Hematopoietic multipotent progenitor cell treated with erythropoietin and hydrocortisone succinate and interleukin-3 and kit ligand, for 4 days (in vitro differentiated cells): ENCODE measurements at regions not wholly inside any gene's neighbourhood (a gene's known extent, or its start where the extent isn't known, plus 50 kb on each side); places are given as distances from the start of the nearest gene placed in this dataset.
"Not testable (repeated sequence)": the region's sequence is repeated elsewhere in the genome, so short reads cannot be mapped to it uniquely, and the experiment has no call there.

Source experiments
- DNase-seq: peaks from one replicate; pipeline ENCODE4 v3.0.0-alpha.2; 2015

DNA sequence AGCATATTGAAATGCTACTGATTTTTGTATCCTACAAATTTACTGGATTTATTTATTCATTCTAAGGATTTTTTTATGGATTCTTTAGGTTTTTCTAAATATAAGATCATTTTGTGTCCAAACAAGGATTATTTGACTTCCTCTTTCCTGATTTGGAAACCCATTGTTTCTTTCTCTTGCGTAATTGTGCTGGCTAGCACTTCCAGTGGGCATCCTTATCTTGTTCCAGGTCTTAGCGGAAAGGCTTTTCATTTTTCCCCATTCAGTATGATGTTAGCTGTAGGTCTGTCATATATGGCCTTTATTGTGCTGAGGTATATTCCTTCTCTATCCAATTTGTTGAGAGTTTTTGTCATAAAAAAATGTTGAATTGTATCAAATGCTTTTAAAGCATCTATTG, 57.2 kb upstream of the RHOJ start:
- DNase-seq = no peak

DNA sequence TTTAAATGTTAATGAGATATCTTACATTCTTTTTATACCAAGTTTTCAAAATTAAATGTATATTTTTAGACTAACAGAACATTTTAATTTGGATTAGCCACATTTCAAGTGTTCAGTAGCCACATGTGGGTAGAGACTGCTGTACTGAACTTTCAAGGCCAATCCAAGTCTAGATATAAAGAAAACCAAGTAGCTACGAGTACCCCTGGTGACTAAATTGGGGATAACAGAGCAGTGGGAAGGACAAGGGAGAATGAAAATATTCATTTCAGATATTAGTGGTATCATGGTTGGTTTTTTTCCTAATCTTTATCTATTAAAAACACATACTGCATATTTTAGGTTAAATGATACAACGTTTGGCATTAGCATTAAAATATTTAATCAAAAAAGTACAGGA, 69.4 kb upstream of the RHOJ start:
- peak; percentile 16 for DNase-seq

DNA sequence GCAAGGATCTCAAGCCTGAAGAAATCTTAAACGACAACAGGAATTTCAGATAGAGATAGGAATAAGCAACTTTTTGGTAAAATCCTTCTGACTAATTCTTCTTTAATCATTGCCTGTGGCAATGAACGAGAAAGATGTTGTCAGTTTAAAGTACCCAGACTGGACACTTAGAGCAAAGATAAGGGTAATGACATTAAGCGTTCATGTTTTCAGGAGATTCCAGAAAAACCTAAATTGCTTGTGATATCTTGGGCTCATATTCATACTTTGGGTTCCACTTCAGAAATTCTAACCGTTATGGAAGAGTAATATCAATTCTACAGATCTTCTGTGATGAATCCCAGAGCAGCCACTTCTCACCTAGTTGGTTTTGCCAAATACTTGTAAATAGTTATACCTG, 73.7 kb upstream of the RHOJ start:
- no peak for DNase-seq

DNA sequence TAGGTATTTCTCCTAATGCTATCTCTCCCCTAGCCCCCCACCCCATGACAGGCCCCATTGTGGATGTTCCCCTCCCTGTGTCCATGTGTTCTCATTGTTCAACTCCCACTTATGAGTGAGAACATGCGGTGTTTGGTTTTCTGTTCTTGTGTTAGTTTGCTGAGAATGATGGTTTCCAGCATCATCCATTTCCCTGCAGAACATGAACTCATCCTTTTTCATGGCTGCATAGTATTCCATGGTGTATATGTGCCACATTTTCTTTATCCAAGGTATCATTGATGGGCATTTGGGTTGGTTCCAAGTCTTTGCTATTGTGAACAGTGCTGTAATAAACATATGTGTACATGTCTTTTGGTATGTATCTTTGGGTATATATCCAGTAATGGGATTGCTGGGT, 61.2 kb upstream of the KCNH5 start:
- DNase-seq = not testable (repeated sequence)

DNA sequence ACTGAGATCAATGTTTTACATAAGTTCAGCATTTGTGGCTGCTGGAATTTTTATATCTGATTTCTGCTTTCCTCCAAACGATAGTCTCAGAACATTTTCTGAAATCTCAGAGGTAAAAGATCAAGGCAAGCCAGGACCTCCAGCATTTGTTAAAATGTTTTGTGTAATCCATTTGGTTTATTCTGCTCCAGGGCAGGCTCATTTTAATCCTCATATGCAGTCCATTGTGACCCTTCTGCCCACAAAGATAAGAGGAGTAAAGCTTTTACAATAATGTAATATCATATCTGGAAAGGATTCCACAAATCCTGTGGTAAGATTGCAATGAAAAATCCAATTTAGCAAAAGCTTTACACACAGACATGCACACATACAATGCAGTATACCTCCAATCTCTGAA, 55.3 kb upstream of the KCNH5 start:
- DNase-seq = no peak

DNA sequence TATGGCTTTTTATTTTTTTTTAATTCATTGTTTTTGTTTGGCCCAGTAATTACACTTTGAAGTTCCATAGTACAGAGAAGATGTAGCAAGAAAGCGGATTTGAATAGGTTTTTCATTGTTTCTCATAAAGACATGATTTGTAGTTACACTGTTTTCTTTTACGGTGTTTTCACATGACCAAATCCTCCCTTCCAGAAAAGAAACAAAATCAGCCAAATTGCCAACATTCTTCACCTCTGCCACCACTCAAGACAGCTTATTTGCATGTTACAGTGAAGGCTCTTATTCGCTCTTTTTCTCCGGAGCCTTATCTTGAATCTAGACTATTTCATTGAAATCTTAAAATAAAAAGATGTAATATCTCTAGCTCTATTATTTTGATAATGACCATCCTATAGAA, 50.9 kb upstream of the KCNH5 start:
- no peak for DNase-seq
